ENCODE measurements at regions not wholly inside any gene's neighbourhood (a gene's known extent, or its start where the extent isn't known, plus 50 kb on each side); places are given as distances from the start of the nearest gene placed in this dataset.

DNA sequence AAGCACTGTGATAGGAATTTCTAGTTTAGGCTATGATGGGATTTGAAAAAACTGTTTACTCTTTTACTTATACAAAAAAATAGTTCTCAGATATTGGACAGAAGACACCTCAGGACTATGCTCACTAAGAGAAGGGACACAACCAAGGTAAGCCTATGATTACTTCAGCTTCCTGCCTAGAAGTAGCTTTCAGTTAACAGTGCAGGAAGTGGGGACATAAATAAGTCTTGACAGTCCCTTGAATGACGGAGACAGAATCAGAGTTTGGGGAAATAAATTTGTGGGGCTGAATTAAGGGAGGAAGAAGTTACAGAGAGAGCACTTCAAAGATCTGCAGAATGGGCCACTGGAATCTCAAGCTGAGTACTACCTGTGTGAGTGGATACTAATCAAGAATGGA is 53.8 kb upstream of the OLFM3 start:
- no peak for DNase-seq (ENCODE audit: low spot score)

DNA sequence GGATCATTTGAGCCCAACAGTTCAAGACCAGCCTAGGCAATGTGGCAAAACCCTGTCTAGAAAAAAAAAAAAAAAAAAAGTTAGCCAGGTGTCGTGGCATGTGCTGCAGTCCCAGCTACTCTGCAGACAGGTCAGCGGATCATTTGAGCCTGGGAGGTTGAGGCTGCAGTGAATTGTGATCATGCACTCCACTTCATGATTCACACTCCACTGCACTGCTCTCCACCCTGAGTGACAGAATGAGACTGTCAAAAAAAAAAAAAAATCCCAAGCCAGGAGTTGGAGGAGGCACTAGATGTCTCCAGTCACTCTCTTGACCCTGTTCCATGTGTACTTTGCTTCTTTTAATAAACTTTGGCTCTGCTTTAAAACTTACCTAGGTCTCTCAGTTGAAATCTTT is 51.0 kb upstream of the OLFM3 start:
- no peak for DNase-seq (ENCODE audit: low spot score)

Data from D341Med (cell line).